ENCODE measurements at regions not wholly inside any gene's neighbourhood (a gene's known extent, or its start where the extent isn't known, plus 50 kb on each side); places are given as distances from the start of the nearest gene placed in this dataset.

- in situ Hi-C loops (cut with HindIII; ENCODE audit: low pct_unique_long_range_greater_than_20kb, low sequenced_read_pairs) = no loop called here
- DNase-seq (ENCODE audit: low read depth in 1 of 2, low spot score in 1 of 2) = no peak
- TF ChIP-seq JUND (IDR thresholded peaks at IDR 0.05; ENCODE audit: low read depth) = no peak
These were observed 188.8 kb upstream of the GULP1 start for GRCh38 chr2:188102881-188103280.

GRCh38 chr2:188114014-188114413, 177.7 kb upstream of the GULP1 start:
- no peak for TF ChIP-seq JUND (IDR thresholded peaks at IDR 0.05; ENCODE audit: low read depth)
- DNase-seq (ENCODE audit: low read depth in 1 of 2, low spot score in 1 of 2) = no peak
- in situ Hi-C loops (cut with HindIII; ENCODE audit: low pct_unique_long_range_greater_than_20kb, low sequenced_read_pairs) = no loop called here

GRCh38 chr2:188117706-188118105, 174.0 kb upstream of the GULP1 start:
- in situ Hi-C loops (cut with HindIII; ENCODE audit: low pct_unique_long_range_greater_than_20kb, low sequenced_read_pairs) = no loop called here
- no peak for TF ChIP-seq JUND (IDR thresholded peaks at IDR 0.05; ENCODE audit: low read depth)
- DNase-seq (ENCODE audit: low read depth in 1 of 2, low spot score in 1 of 2) = no peak

GRCh38 chr2:188118431-188118830, 173.2 kb upstream of the GULP1 start:
- no peak for TF ChIP-seq JUND (IDR thresholded peaks at IDR 0.05; ENCODE audit: low read depth)
- in situ Hi-C loops (cut with HindIII; ENCODE audit: low pct_unique_long_range_greater_than_20kb, low sequenced_read_pairs) = no loop called here
- no peak for DNase-seq (ENCODE audit: low read depth in 1 of 2, low spot score in 1 of 2)

DNA sequence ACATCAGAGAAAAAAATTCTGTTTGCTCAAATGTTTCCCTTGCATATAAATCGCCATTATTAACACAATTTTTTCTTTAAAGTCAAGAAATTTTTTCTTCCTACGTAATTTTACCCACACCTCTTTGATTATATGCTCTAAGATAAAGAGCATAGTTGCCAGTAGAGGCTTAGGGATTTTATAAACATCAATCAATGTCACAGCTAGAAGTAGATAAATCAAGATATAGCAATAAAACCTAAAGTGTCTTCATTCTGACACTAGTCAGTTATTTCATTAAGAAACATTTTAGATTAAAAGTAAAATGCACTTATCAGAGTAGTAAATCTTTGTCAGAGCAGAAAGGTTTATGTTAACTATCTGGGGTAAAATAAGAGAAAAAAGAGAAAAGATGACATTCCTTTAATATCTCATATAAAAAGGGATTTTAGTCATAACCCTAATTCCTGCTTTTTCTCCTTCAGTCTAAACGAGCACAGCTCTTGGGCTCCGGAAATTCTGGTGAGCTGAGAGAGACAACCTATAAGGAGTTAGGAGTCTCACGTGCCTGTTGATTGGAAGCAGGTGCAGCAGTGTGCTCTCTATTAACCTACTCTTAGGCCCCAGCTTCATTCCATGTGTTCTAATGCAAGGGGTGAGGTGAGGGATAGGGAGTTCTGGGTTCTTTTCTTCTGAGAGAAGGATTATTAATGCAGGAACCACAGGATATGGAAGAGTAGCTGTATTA, 172.4 kb upstream of the GULP1 start:
- no peak for TF ChIP-seq JUND (IDR thresholded peaks at IDR 0.05; ENCODE audit: low read depth)
- in situ Hi-C loops (cut with HindIII; ENCODE audit: low pct_unique_long_range_greater_than_20kb, low sequenced_read_pairs) = no loop called here
- no peak for DNase-seq (ENCODE audit: low read depth in 1 of 2, low spot score in 1 of 2)

GRCh38 chr2:188122985-188123384, 168.7 kb upstream of the GULP1 start:
- TF ChIP-seq JUND (IDR thresholded peaks at IDR 0.05; ENCODE audit: low read depth) = no peak
- no peak for DNase-seq (ENCODE audit: low read depth in 1 of 2, low spot score in 1 of 2)

GRCh38 chr2:188129677-188130076, 162.0 kb upstream of the GULP1 start:
- DNase-seq (ENCODE audit: low read depth in 1 of 2, low spot score in 1 of 2) = peak in 1 of 2 experiments; percentile 5
- in situ Hi-C loops (cut with HindIII; ENCODE audit: low pct_unique_long_range_greater_than_20kb, low sequenced_read_pairs) = no loop called here
- no peak for TF ChIP-seq JUND (IDR thresholded peaks at IDR 0.05; ENCODE audit: low read depth)

More at GRCh38 chr2:188122985-188123384, 168.7 kb upstream of the GULP1 start:
- in situ Hi-C loops (cut with HindIII; ENCODE audit: low pct_unique_long_range_greater_than_20kb, low sequenced_read_pairs) = no loop called here

DNA sequence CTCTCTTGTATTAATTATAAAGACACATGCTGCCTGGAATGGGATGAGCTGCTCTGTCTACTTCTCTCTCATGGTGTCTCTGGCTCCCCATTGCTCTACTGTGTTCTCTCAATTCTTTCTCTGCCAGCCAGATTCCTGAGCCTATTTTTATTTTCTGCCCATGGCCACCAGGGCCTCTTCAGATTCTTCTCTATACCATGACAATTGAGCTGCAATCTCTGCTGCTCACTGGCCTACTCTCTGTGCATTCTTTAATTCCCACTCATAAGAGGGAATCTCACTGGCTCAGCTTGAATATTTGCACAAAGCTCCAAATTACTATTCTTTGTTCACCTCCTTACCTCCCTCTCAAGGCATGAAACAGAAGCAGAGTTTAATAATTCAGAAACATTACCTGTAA, 161.4 kb upstream of the GULP1 start:
- no peak for DNase-seq (ENCODE audit: low read depth in 1 of 2, low spot score in 1 of 2)
- in situ Hi-C loops (cut with HindIII; ENCODE audit: low pct_unique_long_range_greater_than_20kb, low sequenced_read_pairs) = no loop called here
- no peak for TF ChIP-seq JUND (IDR thresholded peaks at IDR 0.05; ENCODE audit: low read depth)

GRCh38 chr2:188131281-188131680, 160.4 kb upstream of the GULP1 start:
- in situ Hi-C loops (cut with HindIII; ENCODE audit: low pct_unique_long_range_greater_than_20kb, low sequenced_read_pairs) = no loop called here
- no peak for TF ChIP-seq JUND (IDR thresholded peaks at IDR 0.05; ENCODE audit: low read depth)
- DNase-seq (ENCODE audit: low read depth in 1 of 2, low spot score in 1 of 2) = no peak

DNA sequence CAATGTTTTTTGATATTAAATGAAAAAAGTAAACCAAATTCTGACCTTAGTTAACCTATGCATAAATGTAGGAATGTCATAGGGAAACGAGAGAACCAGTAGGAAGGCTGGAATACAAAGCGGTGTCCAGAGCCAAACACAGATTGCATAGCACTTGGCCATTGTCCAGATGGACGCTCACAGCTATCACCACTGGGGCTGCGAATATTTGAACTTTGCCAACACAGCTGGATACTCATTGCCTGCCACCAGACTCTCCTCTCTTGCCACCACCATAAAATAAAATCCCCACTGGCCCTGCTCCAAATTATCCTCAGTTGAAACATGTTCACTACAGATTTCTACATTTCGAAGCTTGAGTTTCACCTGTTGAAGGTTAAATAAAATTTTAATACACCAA, 159.3 kb upstream of the GULP1 start:
- in situ Hi-C loops (cut with HindIII; ENCODE audit: low pct_unique_long_range_greater_than_20kb, low sequenced_read_pairs) = no loop called here
- TF ChIP-seq JUND (IDR thresholded peaks at IDR 0.05; ENCODE audit: low read depth) = no peak
- DNase-seq (ENCODE audit: low read depth in 1 of 2, low spot score in 1 of 2) = no peak

DNA sequence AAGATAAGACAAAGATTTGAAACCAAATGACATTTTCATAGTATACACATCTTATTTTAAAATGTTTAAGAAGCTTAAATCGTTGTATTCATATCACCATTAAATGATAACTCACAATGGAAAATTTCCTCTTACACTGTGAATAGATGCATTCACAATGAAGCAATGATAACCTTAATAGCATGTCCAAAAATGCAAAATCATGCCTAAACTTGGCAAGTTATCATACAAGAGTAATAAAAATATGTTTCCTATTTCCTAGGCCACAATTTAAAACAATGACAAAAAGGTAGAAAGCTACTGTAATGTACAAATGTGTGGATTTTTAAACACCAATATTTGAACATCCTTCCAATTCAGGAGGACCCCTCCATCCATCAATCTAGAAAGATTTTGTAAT, 157.4 kb upstream of the GULP1 start:
- in situ Hi-C loops (cut with HindIII; ENCODE audit: low pct_unique_long_range_greater_than_20kb, low sequenced_read_pairs) = no loop called here

DNA sequence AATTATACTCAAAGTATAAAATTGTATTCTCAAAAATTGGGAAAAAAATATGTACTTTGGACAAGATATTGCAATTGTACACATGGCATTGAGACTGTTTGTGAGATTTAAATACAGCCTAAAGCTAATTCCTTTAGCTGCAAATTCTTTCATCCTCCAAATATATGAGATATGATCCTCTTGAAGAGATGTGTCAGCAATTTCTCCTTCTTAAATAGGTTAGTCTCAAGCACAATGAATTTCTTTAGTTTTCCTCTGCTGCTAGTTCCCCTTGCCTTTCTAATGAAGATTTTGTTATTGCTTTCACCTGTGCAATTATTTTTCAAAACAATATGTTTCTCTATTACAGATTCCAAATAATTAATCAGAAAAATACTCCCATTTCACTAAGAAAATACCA, 153.4 kb upstream of the GULP1 start:
- no peak for DNase-seq (ENCODE audit: low read depth in 1 of 2, low spot score in 1 of 2)
- in situ Hi-C loops (cut with HindIII; ENCODE audit: low pct_unique_long_range_greater_than_20kb, low sequenced_read_pairs) = no loop called here

More for the DNA sequence above, 157.4 kb upstream of the GULP1 start:
- DNase-seq (ENCODE audit: low read depth in 1 of 2, low spot score in 1 of 2) = no peak
- TF ChIP-seq JUND (IDR thresholded peaks at IDR 0.05; ENCODE audit: low read depth) = no peak

DNA sequence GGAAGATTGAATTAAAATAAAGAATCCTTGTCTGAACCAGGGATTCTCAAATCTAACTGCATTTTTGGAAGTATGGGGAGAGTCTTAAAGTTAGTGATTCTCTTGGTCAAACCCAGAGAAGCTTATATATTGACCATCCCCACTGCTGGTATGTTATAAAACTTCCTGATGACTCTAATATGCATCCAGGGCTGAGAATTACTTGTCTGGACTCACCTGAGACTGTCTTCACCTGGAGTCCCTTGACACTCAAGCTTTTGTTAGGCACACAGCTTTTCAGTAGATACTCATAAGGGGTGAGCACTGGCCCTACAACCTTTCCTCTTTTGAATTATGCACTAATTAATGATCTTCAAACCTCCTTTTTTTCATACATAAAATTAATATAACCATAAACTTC, 149.6 kb upstream of the GULP1 start:
- in situ Hi-C loops (cut with HindIII; ENCODE audit: low pct_unique_long_range_greater_than_20kb, low sequenced_read_pairs) = no loop called here
- no peak for TF ChIP-seq JUND (IDR thresholded peaks at IDR 0.05; ENCODE audit: low read depth)
- no peak for DNase-seq (ENCODE audit: low read depth in 1 of 2, low spot score in 1 of 2)

More for the DNA sequence above, 153.4 kb upstream of the GULP1 start:
- TF ChIP-seq JUND (IDR thresholded peaks at IDR 0.05; ENCODE audit: low read depth) = no peak

All from T47D (cell line).